ENCODE measurements at regions not wholly inside any gene's neighbourhood (a gene's known extent, or its start where the extent isn't known, plus 50 kb on each side); places are given as distances from the start of the nearest gene placed in this dataset.

- no peak overlapping the region for H4K91ac ChIP-seq (ENCODE audit: low read length)
- H2BK120ac ChIP-seq (ENCODE audit: low read depth, low read length) = no peak overlapping the region
- no peak overlapping the region for H3K4me2 ChIP-seq (ENCODE audit: low read length, poor library complexity, severe bottlenecking)
- H2BK12ac ChIP-seq (ENCODE audit: low read length in 2 of 2) = no peak overlapping the region
- H3K18ac ChIP-seq (ENCODE audit: low read depth in 1 of 2, low read length in 2 of 2) = no peak overlapping the region
- no peak overlapping the region for H3K9ac ChIP-seq (ENCODE audit: low read length)
- no peak overlapping the region for H2BK15ac ChIP-seq (ENCODE audit: low read depth, poor library complexity, severe bottlenecking)
- no peak overlapping the region for H3K14ac ChIP-seq (ENCODE audit: low read length in 2 of 2)
- H3K79me1 ChIP-seq (replicated peaks; ENCODE audit: low read length, poor library complexity, severe bottlenecking) = no peaks in the 10 kb centered on the region
- 91% methylated on average over 18 of the region's 18 CpGs for WGBS
- no peak overlapping the region for H3K27ac ChIP-seq (ENCODE audit: low read length, poor library complexity, severe bottlenecking)
- DNase-seq = no peak
- H3K4me1 ChIP-seq (ENCODE audit: control insufficient read depth, insufficient read depth, low read depth, low read length) = no peaks in the 10 kb centered on the region
- H3K36me3 ChIP-seq (ENCODE audit: control insufficient read depth in 1 of 2, insufficient read depth in 2 of 2, low read depth in 1 of 2, low read length in 2 of 2) = no peaks in the 10 kb centered on the region
- H3K23ac ChIP-seq (ENCODE audit: low read length in 2 of 2) = no peak overlapping the region
- H2AK5ac ChIP-seq (ENCODE audit: low read length, severe bottlenecking) = no peak overlapping the region
- no peak overlapping the region for H2BK5ac ChIP-seq (ENCODE audit: low read depth, low read length, poor library complexity, severe bottlenecking)
- H4K8ac ChIP-seq (ENCODE audit: low read length) = no peak overlapping the region
- H3K9me3 ChIP-seq (ENCODE audit: control insufficient read depth, low read length) = peaks cover 4% of the 10 kb centered on the region
- no peak overlapping the region for H3K4ac ChIP-seq (ENCODE audit: low read depth in 1 of 2, low read length in 2 of 2)
- no peak overlapping the region for H3K4me3 ChIP-seq (ENCODE audit: insufficient read depth in 1 of 2, low read depth in 1 of 2, low read length in 2 of 2)
- H3K27me3 ChIP-seq (ENCODE audit: control insufficient read depth in 1 of 2, insufficient read depth in 1 of 2, low read length in 2 of 2) = no peaks in the 10 kb centered on the region
- H2AFZ ChIP-seq (ENCODE audit: low read depth, low read length) = no peak overlapping the region
Measured at GRCh38 chr12:61188801-61189595, 1071.2 kb upstream of the USP15 start.

GRCh38 chr12:61213646-61214045, 1046.6 kb upstream of the USP15 start:
- Histone ChIP-seq H2BK120ac (ENCODE audit: low read depth, low read length) (no peak overlapping the region), H2AFZ (ENCODE audit: low read depth, low read length) (no peak overlapping the region), H4K8ac (ENCODE audit: low read length) (no peak overlapping the region), H3K27me3 (ENCODE audit: control insufficient read depth in 1 of 2, insufficient read depth in 1 of 2, low read length in 2 of 2) (no peaks in the 10 kb centered on the region), H4K91ac (ENCODE audit: low read length) (no peak overlapping the region), H3K4me2 (ENCODE audit: low read length, poor library complexity, severe bottlenecking) (no peak overlapping the region), H3K9ac (ENCODE audit: low read length) (no peak overlapping the region), H2BK12ac (ENCODE audit: low read length in 2 of 2) (no peak overlapping the region), H3K18ac (ENCODE audit: low read depth in 1 of 2, low read length in 2 of 2) (no peak overlapping the region), H3K14ac (ENCODE audit: low read length in 2 of 2) (no peak overlapping the region), H3K4me3 (ENCODE audit: insufficient read depth in 1 of 2, low read depth in 1 of 2, low read length in 2 of 2) (no peak overlapping the region), H2AK5ac (ENCODE audit: low read length, severe bottlenecking) (no peak overlapping the region), H3K27ac (ENCODE audit: low read length, poor library complexity, severe bottlenecking) (no peak overlapping the region), H2BK5ac (ENCODE audit: low read depth, low read length, poor library complexity, severe bottlenecking) (no peak overlapping the region), H3K4me1 (ENCODE audit: control insufficient read depth, insufficient read depth, low read depth, low read length) (no peaks in the 10 kb centered on the region), H3K23ac (ENCODE audit: low read length in 2 of 2) (no peak overlapping the region), H3K4ac (ENCODE audit: low read depth in 1 of 2, low read length in 2 of 2) (no peak overlapping the region), H3K9me3 (ENCODE audit: control insufficient read depth, low read length) (peaks cover 25% of the 10 kb centered on the region), H3K79me1 (replicated peaks; ENCODE audit: low read length, poor library complexity, severe bottlenecking) (no peaks in the 10 kb centered on the region), H3K36me3 (ENCODE audit: control insufficient read depth in 1 of 2, insufficient read depth in 2 of 2, low read depth in 1 of 2, low read length in 2 of 2) (no peaks in the 10 kb centered on the region), H2BK15ac (ENCODE audit: low read depth, poor library complexity, severe bottlenecking) (no peak overlapping the region)
- WGBS = 87% methylated on average over 3 of the region's 3 CpGs
- DNase-seq = no peak

- no peak for DNase-seq
- no peak overlapping the region for H3K4me3 ChIP-seq (ENCODE audit: insufficient read depth in 1 of 2, low read depth in 1 of 2, low read length in 2 of 2)
- no peak overlapping the region for H3K9ac ChIP-seq (ENCODE audit: low read length)
- no peak overlapping the region for H2BK12ac ChIP-seq (ENCODE audit: low read length in 2 of 2)
- no peak overlapping the region for H2AK5ac ChIP-seq (ENCODE audit: low read length, severe bottlenecking)
- H3K14ac ChIP-seq (ENCODE audit: low read length in 2 of 2) = no peak overlapping the region
- no peak overlapping the region for H3K27ac ChIP-seq (ENCODE audit: low read length, poor library complexity, severe bottlenecking)
- H2BK15ac ChIP-seq (ENCODE audit: low read depth, poor library complexity, severe bottlenecking) = no peak overlapping the region
- H3K36me3 ChIP-seq (ENCODE audit: control insufficient read depth in 1 of 2, insufficient read depth in 2 of 2, low read depth in 1 of 2, low read length in 2 of 2) = no peaks in the 10 kb centered on the region
- H3K27me3 ChIP-seq (ENCODE audit: control insufficient read depth in 1 of 2, insufficient read depth in 1 of 2, low read length in 2 of 2) = no peaks in the 10 kb centered on the region
- no peak overlapping the region for H3K23ac ChIP-seq (ENCODE audit: low read length in 2 of 2)
- H3K18ac ChIP-seq (ENCODE audit: low read depth in 1 of 2, low read length in 2 of 2) = no peak overlapping the region
- H3K79me1 ChIP-seq (replicated peaks; ENCODE audit: low read length, poor library complexity, severe bottlenecking) = no peaks in the 10 kb centered on the region
- H4K8ac ChIP-seq (ENCODE audit: low read length) = no peak overlapping the region
- WGBS = 71% methylated on average over 4 of the region's 4 CpGs
- H3K4me1 ChIP-seq (ENCODE audit: control insufficient read depth, insufficient read depth, low read depth, low read length) = no peaks in the 10 kb centered on the region
- H3K9me3 ChIP-seq (ENCODE audit: control insufficient read depth, low read length) = peaks cover 9% of the 10 kb centered on the region
- no peak overlapping the region for H2BK120ac ChIP-seq (ENCODE audit: low read depth, low read length)
- no peak overlapping the region for H4K91ac ChIP-seq (ENCODE audit: low read length)
- no peak overlapping the region for H2BK5ac ChIP-seq (ENCODE audit: low read depth, low read length, poor library complexity, severe bottlenecking)
- no peak overlapping the region for H3K4me2 ChIP-seq (ENCODE audit: low read length, poor library complexity, severe bottlenecking)
- H2AFZ ChIP-seq (ENCODE audit: low read depth, low read length) = no peak overlapping the region
- no peak overlapping the region for H3K4ac ChIP-seq (ENCODE audit: low read depth in 1 of 2, low read length in 2 of 2)
Measured at GRCh38 chr12:61220337-61220736, 1039.9 kb upstream of the USP15 start.

- H3K18ac ChIP-seq (ENCODE audit: low read depth in 1 of 2, low read length in 2 of 2) = no peak overlapping the region
- no peak overlapping the region for H3K27ac ChIP-seq (ENCODE audit: low read length, poor library complexity, severe bottlenecking)
- no peak overlapping the region for H4K91ac ChIP-seq (ENCODE audit: low read length)
- no peaks in the 10 kb centered on the region for H3K79me1 ChIP-seq (replicated peaks; ENCODE audit: low read length, poor library complexity, severe bottlenecking)
- no peak overlapping the region for H2BK5ac ChIP-seq (ENCODE audit: low read depth, low read length, poor library complexity, severe bottlenecking)
- H2AK5ac ChIP-seq (ENCODE audit: low read length, severe bottlenecking) = no peak overlapping the region
- no peaks in the 10 kb centered on the region for H3K4me1 ChIP-seq (ENCODE audit: control insufficient read depth, insufficient read depth, low read depth, low read length)
- H3K9me3 ChIP-seq (ENCODE audit: control insufficient read depth, low read length) = peaks cover 9% of the 10 kb centered on the region
- no peaks in the 10 kb centered on the region for H3K36me3 ChIP-seq (ENCODE audit: control insufficient read depth in 1 of 2, insufficient read depth in 2 of 2, low read depth in 1 of 2, low read length in 2 of 2)
- no peak overlapping the region for H2BK15ac ChIP-seq (ENCODE audit: low read depth, poor library complexity, severe bottlenecking)
- no peaks in the 10 kb centered on the region for H3K27me3 ChIP-seq (ENCODE audit: control insufficient read depth in 1 of 2, insufficient read depth in 1 of 2, low read length in 2 of 2)
- H2BK120ac ChIP-seq (ENCODE audit: low read depth, low read length) = no peak overlapping the region
- no peak overlapping the region for H3K4me2 ChIP-seq (ENCODE audit: low read length, poor library complexity, severe bottlenecking)
- no peak overlapping the region for H2BK12ac ChIP-seq (ENCODE audit: low read length in 2 of 2)
- no peak for DNase-seq
- no peak overlapping the region for H4K8ac ChIP-seq (ENCODE audit: low read length)
- H2AFZ ChIP-seq (ENCODE audit: low read depth, low read length) = no peak overlapping the region
- no peak overlapping the region for H3K23ac ChIP-seq (ENCODE audit: low read length in 2 of 2)
- H3K4me3 ChIP-seq (ENCODE audit: insufficient read depth in 1 of 2, low read depth in 1 of 2, low read length in 2 of 2) = no peak overlapping the region
- no peak overlapping the region for H3K4ac ChIP-seq (ENCODE audit: low read depth in 1 of 2, low read length in 2 of 2)
- WGBS = 71% methylated on average over 5 of the region's 5 CpGs
- H3K9ac ChIP-seq (ENCODE audit: low read length) = no peak overlapping the region
- no peak overlapping the region for H3K14ac ChIP-seq (ENCODE audit: low read length in 2 of 2)
Measured at GRCh38 chr12:61232040-61232439, 1028.2 kb upstream of the USP15 start.

Measured in mesenchymal stem cell (in vitro differentiated cells and primary cell).